ENCODE measurements at regions not wholly inside any gene's neighbourhood (a gene's known extent, or its start where the extent isn't known, plus 50 kb on each side); places are given as distances from the start of the nearest gene placed in this dataset.

DNA sequence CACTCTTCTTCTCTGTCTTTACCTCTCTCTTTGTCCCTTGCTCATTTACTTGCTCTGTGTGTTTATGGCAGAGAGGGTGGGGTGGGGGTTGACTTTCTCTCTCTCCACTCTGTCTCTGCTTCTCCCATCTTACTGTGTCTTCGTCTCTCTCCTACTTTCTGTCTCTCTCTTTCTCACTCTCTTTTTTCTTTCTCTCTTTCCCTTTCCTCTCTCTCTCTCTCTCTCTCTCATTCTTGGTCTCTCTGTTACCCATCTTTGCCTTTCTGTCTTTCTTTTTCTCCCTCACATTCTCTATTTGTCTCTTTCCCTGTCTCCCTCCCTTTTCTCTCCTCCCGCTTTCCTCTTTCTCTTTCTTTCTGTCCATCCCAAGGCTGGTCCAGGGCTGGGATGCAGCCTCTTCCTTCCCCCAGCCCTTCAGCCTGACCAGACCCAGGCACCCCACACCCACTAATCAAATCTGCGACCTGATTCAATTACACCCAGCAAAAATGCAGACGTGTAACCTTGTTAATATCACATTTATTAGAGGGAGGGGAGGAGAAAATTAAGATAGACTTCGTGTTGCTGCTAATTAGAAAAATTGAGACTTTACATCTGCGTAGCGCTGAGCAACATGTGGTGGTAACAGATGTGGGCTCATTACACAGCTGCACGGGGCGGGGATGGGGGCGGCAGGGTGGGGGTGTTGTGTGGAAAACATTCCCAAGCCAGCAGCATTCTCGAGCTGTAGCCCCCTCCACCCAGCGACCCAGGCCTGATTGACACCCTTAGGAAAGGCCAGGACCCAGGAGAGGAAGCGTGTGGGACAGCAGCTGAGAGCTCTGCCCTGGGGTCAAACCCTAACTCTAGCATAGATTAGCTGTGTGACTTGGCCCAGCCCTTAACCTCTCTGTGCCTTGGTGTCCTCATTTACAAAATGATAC lies 124.9 kb upstream of the MAFB start:
- TF ChIP-seq, protein P1, sequence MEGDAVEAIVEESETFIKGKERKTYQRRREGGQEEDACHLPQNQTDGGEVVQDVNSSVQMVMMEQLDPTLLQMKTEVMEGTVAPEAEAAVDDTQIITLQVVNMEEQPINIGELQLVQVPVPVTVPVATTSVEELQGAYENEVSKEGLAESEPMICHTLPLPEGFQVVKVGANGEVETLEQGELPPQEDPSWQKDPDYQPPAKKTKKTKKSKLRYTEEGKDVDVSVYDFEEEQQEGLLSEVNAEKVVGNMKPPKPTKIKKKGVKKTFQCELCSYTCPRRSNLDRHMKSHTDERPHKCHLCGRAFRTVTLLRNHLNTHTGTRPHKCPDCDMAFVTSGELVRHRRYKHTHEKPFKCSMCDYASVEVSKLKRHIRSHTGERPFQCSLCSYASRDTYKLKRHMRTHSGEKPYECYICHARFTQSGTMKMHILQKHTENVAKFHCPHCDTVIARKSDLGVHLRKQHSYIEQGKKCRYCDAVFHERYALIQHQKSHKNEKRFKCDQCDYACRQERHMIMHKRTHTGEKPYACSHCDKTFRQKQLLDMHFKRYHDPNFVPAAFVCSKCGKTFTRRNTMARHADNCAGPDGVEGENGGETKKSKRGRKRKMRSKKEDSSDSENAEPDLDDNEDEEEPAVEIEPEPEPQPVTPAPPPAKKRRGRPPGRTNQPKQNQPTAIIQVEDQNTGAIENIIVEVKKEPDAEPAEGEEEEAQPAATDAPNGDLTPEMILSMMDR (conservative IDR thresholded peaks at IDR 0.05) = no peak
- H3K27ac ChIP-seq = no peak overlapping the region

DNA sequence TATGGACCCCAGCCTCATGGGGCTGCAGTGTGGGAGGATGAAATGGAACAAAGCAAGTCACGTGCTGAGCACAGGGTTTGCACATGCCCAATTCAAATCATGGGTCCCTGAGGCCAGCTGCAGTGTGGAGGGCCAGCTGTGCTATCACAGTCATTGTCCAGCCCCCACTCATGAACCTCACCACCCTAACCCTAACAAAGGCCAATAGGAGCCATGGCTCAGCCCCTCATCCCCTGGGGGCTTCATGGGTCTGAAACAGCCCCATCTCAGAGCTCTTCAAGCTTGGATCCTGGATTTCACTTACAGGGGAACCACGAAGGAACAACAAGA lies 125.6 kb upstream of the MAFB start:
- TF ChIP-seq, protein P1 (conservative IDR thresholded peaks at IDR 0.05) = no peak
- H3K27ac ChIP-seq = no peak overlapping the region

DNA sequence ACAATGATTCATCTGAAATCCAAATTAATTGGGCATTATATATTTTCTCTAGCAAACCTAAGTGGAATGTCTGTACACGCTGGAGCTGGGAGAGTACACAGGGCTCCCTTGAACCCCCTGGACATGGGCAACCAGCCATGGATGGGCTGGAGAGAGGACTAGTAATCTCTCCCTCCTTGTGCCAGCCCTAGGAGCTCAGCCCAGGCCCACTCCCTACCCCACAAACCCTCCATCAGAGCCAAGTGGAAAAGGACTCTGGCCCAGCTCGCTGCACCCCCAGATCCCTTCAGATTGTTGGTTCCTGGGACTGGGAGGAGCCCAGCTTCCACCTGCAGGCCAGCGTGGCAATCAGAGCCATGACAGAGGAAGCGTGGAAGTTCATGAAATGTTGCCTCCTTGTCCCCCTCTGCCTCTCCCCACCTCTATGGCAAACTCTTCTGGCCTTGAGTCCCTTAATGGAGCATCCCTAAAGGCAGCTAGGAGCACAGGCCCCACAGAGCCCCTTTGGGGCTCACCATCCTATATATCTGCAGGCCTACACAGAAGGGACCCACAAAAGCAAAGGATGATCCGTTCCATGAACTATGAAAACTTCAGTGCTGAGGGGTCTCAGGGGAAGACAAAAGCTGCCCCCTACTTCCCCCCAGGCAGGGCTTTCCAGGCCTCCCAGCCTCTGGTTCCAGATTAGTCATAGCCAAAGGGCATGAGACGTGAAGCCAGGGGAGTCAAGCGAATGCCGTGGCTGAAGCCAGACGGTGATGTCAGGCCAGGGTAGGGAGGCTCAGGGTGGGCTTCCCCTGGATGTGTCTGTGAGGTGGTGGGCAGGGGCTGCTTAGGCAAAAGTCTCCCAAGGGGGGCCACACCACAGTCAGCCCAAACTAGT lies 126.4 kb upstream of the MAFB start:
- H3K27ac ChIP-seq = no peak overlapping the region
- TF ChIP-seq, protein P1 (conservative IDR thresholded peaks at IDR 0.05) = no peak

DNA sequence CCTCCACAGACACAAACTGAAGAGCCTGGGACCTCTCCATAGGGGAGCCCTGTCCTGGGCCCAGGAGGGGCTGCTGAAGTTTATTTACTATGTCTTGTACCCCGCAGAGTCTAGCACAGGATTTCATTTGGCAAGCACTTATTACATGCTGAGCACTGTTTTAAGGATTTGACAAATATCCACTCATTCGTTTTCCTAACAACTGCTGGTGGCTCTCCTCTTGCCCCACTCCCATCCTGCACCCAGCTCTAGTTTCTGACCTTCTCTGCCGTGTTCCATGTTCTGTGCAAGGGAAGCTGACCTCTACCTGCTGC lies 127.0 kb upstream of the MAFB start:
- TF ChIP-seq, protein P1 (conservative IDR thresholded peaks at IDR 0.05) = no peak
- no peak overlapping the region for H3K27ac ChIP-seq

DNA sequence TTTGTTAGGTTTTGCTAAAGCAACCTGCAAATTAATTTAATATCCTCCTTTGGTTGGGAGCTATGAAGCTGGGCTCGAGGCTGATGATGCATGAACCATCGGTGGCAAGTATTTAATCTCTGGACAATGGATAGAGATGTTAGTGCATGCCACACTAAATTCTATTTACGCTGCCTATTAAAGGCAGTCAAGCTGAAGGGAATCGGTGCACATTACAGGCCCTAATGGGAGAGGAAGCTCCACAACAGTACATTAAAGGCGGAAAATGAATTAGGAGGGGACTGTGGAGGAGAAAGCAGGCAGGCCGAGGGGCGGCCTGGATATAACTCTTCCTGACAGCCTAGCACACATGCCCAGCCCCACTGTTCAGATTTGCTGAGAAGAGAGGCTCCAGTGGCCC lies 132.4 kb upstream of the MAFB start:
- no peak overlapping the region for H3K27ac ChIP-seq
- TF ChIP-seq, protein P1 (conservative IDR thresholded peaks at IDR 0.05) = no peak

DNA sequence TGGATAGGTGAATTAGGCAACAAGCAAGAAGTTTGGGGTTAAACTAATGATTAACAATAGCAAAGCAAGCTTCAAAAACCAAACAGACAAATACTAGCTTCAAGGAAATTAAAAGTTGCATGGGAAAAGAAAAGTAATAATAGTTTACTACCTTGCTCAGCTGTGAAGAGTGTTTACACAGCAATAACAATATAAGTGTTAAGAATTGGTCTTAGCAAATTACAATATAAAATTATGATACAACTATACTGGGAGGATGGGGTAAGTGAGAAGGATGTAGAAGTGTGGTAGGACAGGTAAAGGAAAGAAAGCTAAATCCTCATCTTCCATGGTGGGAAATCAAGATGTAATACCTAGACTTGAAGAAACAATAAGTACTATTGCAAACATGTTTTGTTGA lies 137.7 kb upstream of the MAFB start:
- TF ChIP-seq, protein P1 (conservative IDR thresholded peaks at IDR 0.05) = no peak
- H3K27ac ChIP-seq = no peak overlapping the region

DNA sequence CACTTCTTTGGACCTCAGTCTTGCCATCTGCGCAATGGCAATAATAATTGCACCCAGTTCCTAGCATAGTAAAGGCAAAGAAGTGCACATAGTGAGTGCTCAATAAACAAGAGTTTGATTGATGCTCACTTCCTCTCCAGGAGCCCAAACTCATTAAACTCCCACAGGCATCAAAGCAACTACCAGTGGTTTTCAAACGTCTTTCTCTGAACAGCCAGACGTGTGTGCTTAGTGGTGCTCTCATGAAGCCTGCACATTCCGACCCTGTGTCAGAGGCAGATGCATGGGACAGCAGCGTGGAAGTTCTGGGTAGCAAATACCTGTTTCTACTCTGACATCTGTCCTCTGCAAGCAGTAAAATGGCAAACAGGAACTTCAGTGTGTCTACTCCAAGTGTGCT lies 146.3 kb upstream of the MAFB start:
- H3K27ac ChIP-seq = no peak overlapping the region

More for the DNA sequence above, 146.3 kb upstream of the MAFB start:
- TF ChIP-seq, protein P1 (conservative IDR thresholded peaks at IDR 0.05) = no peak

Data from VCaP (cell line).